ENCODE measurements at regions not wholly inside any gene's neighbourhood (a gene's known extent, or its start where the extent isn't known, plus 50 kb on each side); places are given as distances from the start of the nearest gene placed in this dataset.

- no peak overlapping the region for H3K4me3 ChIP-seq (ENCODE audit: insufficient read depth, low read depth, low read length)
- H3K4me2 ChIP-seq (ENCODE audit: low read depth, low read length), result no peak overlapping the region
- H3K4ac ChIP-seq (ENCODE audit: low read depth, low read length), result no peak overlapping the region
- no peak overlapping the region for H4K8ac ChIP-seq (ENCODE audit: low read depth in 2 of 2, low read length in 2 of 2)
- no peak overlapping the region for H2BK120ac ChIP-seq (ENCODE audit: low read depth, low read length)
- H2BK15ac ChIP-seq (ENCODE audit: low read depth, low read length), result no peak overlapping the region
- no TSS peak for BruUV-seq (replicated peaks)
- dilution Hi-C loops (cut with HindIII; ENCODE audit: low sequenced_read_pairs, unreplicated experiment), result no loop called here
- ChIA-PET POLR2A (ENCODE audit: unreplicated experiment) (no interaction called here), CTCF (no interaction called here)
- H2AK9ac ChIP-seq (replicated peaks; ENCODE audit: low read depth, low read length, poor library complexity), result no peak overlapping the region
- H3K27ac ChIP-seq (ENCODE audit: insufficient read depth, low read length), result no peak overlapping the region
- peaks cover 11% of the 10 kb centered on the region for H3K9me3 ChIP-seq (ENCODE audit: control insufficient read depth, insufficient read depth, low read length)
- H3K9me1 ChIP-seq (ENCODE audit: insufficient read depth, low read length), result no peaks in the 10 kb centered on the region
- DNase-seq (no peak), ATAC-seq (ENCODE audit: low read depth) (no peak)
- H2BK20ac ChIP-seq (ENCODE audit: low read depth, low read length), result no peak overlapping the region
- H4K5ac ChIP-seq (ENCODE audit: low read depth, low read length), result no peak overlapping the region
- no peak overlapping the region for H3K23ac ChIP-seq (ENCODE audit: low read depth, low read length)
- no CpG with 5 or more reads among the region's 4 CpGs for WGBS, 2 experiments (ENCODE audit: extremely low coverage in 2 of 2, insufficient read length in 1 of 2)
- intact Hi-C loops (cut with micrococcal nuclease), result no loop called here
- no peak overlapping the region for H3K56ac ChIP-seq (ENCODE audit: extremely low read depth, insufficient read depth, low read length)
- H3K14ac ChIP-seq (replicated peaks; ENCODE audit: low read depth, low read length), result no peak overlapping the region
- H3K27me3 ChIP-seq (ENCODE audit: control insufficient read depth, insufficient read depth, low read length), result no peaks in the 10 kb centered on the region
- no peak overlapping the region for H2BK5ac ChIP-seq (ENCODE audit: low read depth, low read length, poor library complexity, severe bottlenecking)
- no peak overlapping the region for H4K91ac ChIP-seq (ENCODE audit: insufficient read depth, low read depth, low read length)
- TF ChIP-seq NFE2L2 (IDR thresholded peaks at IDR 0.05; ENCODE audit: low read depth, low read length) (no peak), BHLHE40 (IDR thresholded peaks at IDR 0.05; ENCODE audit: low read depth, low read length) (no peak), CEBPB (IDR thresholded peaks at IDR 0.05; ENCODE audit: low read depth, low read length) (no peak), MAZ (IDR thresholded peaks at IDR 0.05; ENCODE audit: borderline replicate concordance, low read depth, low read length) (no peak), MAFK (IDR thresholded peaks at IDR 0.05; ENCODE audit: low read depth, low read length) (no peak), CTCF (conservative IDR thresholded peaks at IDR 0.05; ENCODE audit: low read depth, low read length) (no peak), MXI1 (IDR thresholded peaks at IDR 0.05; ENCODE audit: borderline replicate concordance, low read depth, low read length) (no peak), RFX5 (IDR thresholded peaks at IDR 0.05; ENCODE audit: low read depth, low read length) (no peak), SMC3 (IDR thresholded peaks at IDR 0.05; ENCODE audit: low read depth, low read length) (no peak), USF2 (IDR thresholded peaks at IDR 0.05; ENCODE audit: low read depth, low read length) (no peak), RCOR1 (IDR thresholded peaks at IDR 0.05; ENCODE audit: insufficient replicate concordance, low read length) (no peak), CHD1 (IDR thresholded peaks at IDR 0.05; ENCODE audit: low read depth, low read length) (no peak), FOS (IDR thresholded peaks at IDR 0.05; ENCODE audit: low read depth, low read length) (no peak)
- H3K4me1 ChIP-seq (ENCODE audit: control insufficient read depth, insufficient read depth, low read length), result no peaks in the 10 kb centered on the region
- no peaks in the 10 kb centered on the region for H3K36me3 ChIP-seq (ENCODE audit: control insufficient read depth, insufficient read depth, low read length)
- H3K9ac ChIP-seq (ENCODE audit: low read depth, low read length), result no peak overlapping the region
- H2AFZ ChIP-seq (replicated peaks; ENCODE audit: low read length, poor library complexity), result no peak overlapping the region
- in situ Hi-C loops (cut with MboI; ENCODE audit: low sequenced_read_pairs), result no loop called here
- H3K18ac ChIP-seq (ENCODE audit: low read depth, low read length), result no peak overlapping the region
- no peaks in the 10 kb centered on the region for H3K79me1 ChIP-seq (ENCODE audit: low read depth in 1 of 2, low read length in 2 of 2)
- H4K20me1 ChIP-seq (ENCODE audit: insufficient read depth, low read length), result no peaks in the 10 kb centered on the region
- no peak overlapping the region for H2AK5ac ChIP-seq (ENCODE audit: low read depth, low read length)
Observed at GRCh38 chr14:98544174-98544573, 727.8 kb downstream of the BCL11B start.

Measured in IMR-90 (cell line).